ENCODE measurements at regions not wholly inside any gene's neighbourhood (a gene's known extent, or its start where the extent isn't known, plus 50 kb on each side); places are given as distances from the start of the nearest gene placed in this dataset.

- DNase-seq (no peak), ATAC-seq (no peak)
Observed at GRCh38 chr3:72401005-72401545, 447.2 kb downstream of the SHQ1 start.

- ATAC-seq (no peak), DNase-seq (no peak)
Observed at GRCh38 chr3:72398781-72399180, 449.5 kb downstream of the SHQ1 start.

- no peak for ATAC-seq
- DNase-seq = no peak
Observed at GRCh38 chr3:72397586-72397985, 450.7 kb downstream of the SHQ1 start.

- DNase-seq (no peak), ATAC-seq (no peak)
Observed at GRCh38 chr3:72396899-72397298, 451.3 kb downstream of the SHQ1 start.

GRCh38 chr3:72395776-72396311 lies 452.4 kb downstream of the SHQ1 start:
- ATAC-seq = no peak
- DNase-seq = no peak

- no peak for ATAC-seq
- DNase-seq = no peak
Observed at GRCh38 chr3:72393455-72393854, 454.8 kb downstream of the SHQ1 start.

- no peak for ATAC-seq
Observed at GRCh38 chr3:72391659-72392058, 456.6 kb downstream of the SHQ1 start.

GRCh38 chr3:72390841-72391240 lies 457.4 kb downstream of the SHQ1 start:
- DNase-seq (no peak), ATAC-seq (no peak)

More at GRCh38 chr3:72391659-72392058, 456.6 kb downstream of the SHQ1 start:
- DNase-seq = no peak

GRCh38 chr3:72388644-72389043 lies 459.6 kb downstream of the SHQ1 start:
- ATAC-seq (no peak), DNase-seq (no peak)

- DNase-seq (no peak), ATAC-seq (no peak)
Observed at GRCh38 chr3:72388117-72388516, 460.1 kb downstream of the SHQ1 start.

- no peak for ATAC-seq
- DNase-seq = no peak
Observed at GRCh38 chr3:72386327-72387000, 461.8 kb downstream of the SHQ1 start.

- DNase-seq (no peak), ATAC-seq (no peak)
Observed at GRCh38 chr3:72385167-72385566, 463.1 kb downstream of the SHQ1 start.

- ATAC-seq = no peak
- no peak for DNase-seq
Observed at GRCh38 chr3:72384602-72385001, 463.6 kb downstream of the SHQ1 start.

GRCh38 chr3:72383883-72384282 lies 464.4 kb downstream of the SHQ1 start:
- DNase-seq = no peak
- no peak for ATAC-seq

- DNase-seq = no peak
- no peak for ATAC-seq
Observed at GRCh38 chr3:72383230-72383629, 465.0 kb downstream of the SHQ1 start.

GRCh38 chr3:72382460-72382859 lies 465.8 kb downstream of the SHQ1 start:
- ATAC-seq = no peak
- no peak for DNase-seq

- ATAC-seq (no peak), DNase-seq (no peak)
Observed at GRCh38 chr3:72381584-72381983, 466.7 kb downstream of the SHQ1 start.

- ATAC-seq = no peak
- no peak for DNase-seq
Observed at GRCh38 chr3:72380711-72381493, 467.3 kb downstream of the SHQ1 start.

- ATAC-seq = no peak
- no peak for DNase-seq
Observed at GRCh38 chr3:72380193-72380592, 468.1 kb downstream of the SHQ1 start.

GRCh38 chr3:72379500-72380187 lies 468.6 kb downstream of the SHQ1 start:
- ATAC-seq (no peak), DNase-seq (no peak)

GRCh38 chr3:72378287-72378686 lies 470.0 kb downstream of the SHQ1 start:
- DNase-seq = no peak
- no peak for ATAC-seq

- ATAC-seq (no peak), DNase-seq (no peak)
Observed at GRCh38 chr3:72376956-72377710, 471.1 kb downstream of the SHQ1 start.
